OCI-LY1 (cell line): ENCODE measurements at regions not wholly inside any gene's neighbourhood (a gene's known extent, or its start where the extent isn't known, plus 50 kb on each side); places are given as distances from the start of the nearest gene placed in this dataset.
"Not testable (repeated sequence)": the region's sequence is repeated elsewhere in the genome, so short reads cannot be mapped to it uniquely, and the experiment has no call there.

Experiments used
- H2AFZ ChIP-seq: fragments of 200-600 bp; sonication (generic), shearing (Covaris generic); 2 replicates; pipeline ENCODE4 v1.6.0; 2014; ENCODE audit warnings: antibody characterized with exemption, mild to moderate bottlenecking, low read length
- H3F3A ChIP-seq: fragments of 200-600 bp; sonication (generic), shearing (Covaris generic); 2 replicates; pipeline ENCODE4 v1.6.0; 2014; ENCODE audit warnings: mild to moderate bottlenecking, antibody characterized with exemption, low read length, moderate library complexity; ENCODE audit not compliant: insufficient read depth
- H3K27ac ChIP-seq: fragments of 200-600 bp; sonication (generic); 2 replicates; pipeline ENCODE4 v1.5.1; 2014; ENCODE audit warnings: low read length, mixed run types, mild to moderate bottlenecking, low read depth; ENCODE audit not compliant: poor library complexity, severe bottlenecking
- H3K27me3 ChIP-seq: fragments of 200-600 bp; sonication (generic); 2 replicates; pipeline ENCODE4 v1.6.0; 2014; ENCODE audit warnings: antibody characterized with exemption, mild to moderate bottlenecking, low read length, moderate library complexity; ENCODE audit not compliant: insufficient read depth
- H3K36me3 ChIP-seq: fragments of 200-600 bp; sonication (generic); 2 replicates; pipeline ENCODE4 v1.6.1; 2014; ENCODE audit warnings: mild to moderate bottlenecking, antibody characterized with exemption, low read length, moderate library complexity, mixed read lengths; ENCODE audit not compliant: insufficient read depth
- H3K4me1 ChIP-seq: fragments of 200-600 bp; sonication (generic); 2 replicates; pipeline ENCODE4 v1.5.1; 2014; ENCODE audit warnings: mild to moderate bottlenecking, low read length, moderate library complexity; ENCODE audit not compliant: insufficient read depth, severe bottlenecking
- H3K4me2 ChIP-seq: fragments of 200-600 bp; sonication (generic), shearing (Covaris generic); 2 replicates; pipeline ENCODE4 v1.6.1; 2014; ENCODE audit warnings: low read length
- H3K4me3 ChIP-seq: fragments of 200-600 bp; sonication (generic); 2 replicates; pipeline ENCODE4 v1.5.1; 2014; ENCODE audit warnings: low read length, low read depth, mild to moderate bottlenecking, mixed read lengths; ENCODE audit not compliant: poor library complexity, severe bottlenecking
- H3K79me2 ChIP-seq: fragments of 200-600 bp; shearing (Covaris generic); 2 replicates; pipeline ENCODE4 v1.6.1; 2016; ENCODE audit warnings: mixed run types, low read length, mixed read lengths; ENCODE audit not compliant: insufficient read depth
- H3K9ac ChIP-seq: fragments of 200-600 bp; sonication (generic), shearing (Covaris generic); 2 replicates; pipeline ENCODE4 v1.6.1; 2014; ENCODE audit warnings: mild to moderate bottlenecking, low read length, mixed read lengths
- H3K9me2 ChIP-seq: fragments of 200-600 bp; sonication (generic), shearing (Covaris generic); 2 replicates; pipeline ENCODE4 v1.6.1; 2014; ENCODE audit warnings: low read depth, mild to moderate bottlenecking, low read length, mixed read lengths
- H3K9me3 ChIP-seq: fragments of 200-600 bp; shearing (Covaris generic); 2 replicates; pipeline ENCODE4 v1.6.1; 2014; ENCODE audit warnings: low read length, mixed read lengths
- H4K20me1 ChIP-seq: fragments of 200-600 bp; sonication (generic), shearing (Covaris generic); 2 replicates; pipeline ENCODE4 v1.6.0; 2016; ENCODE audit warnings: mild to moderate bottlenecking, low read length; ENCODE audit not compliant: insufficient read depth
- CTCF ChIP-seq: fragments of 200-600 bp; sonication (generic), shearing (Covaris generic); IDR thresholded peaks from 2 replicates; pipeline ENCODE4 v1.5.1; 2017; ENCODE audit warnings: mild to moderate bottlenecking, antibody characterized with exemption, low read length, moderate library complexity, mixed read lengths
- EZH2 ChIP-seq: fragments of 200-600 bp; sonication (generic), shearing (Covaris generic); IDR thresholded peaks from 2 replicates; pipeline ENCODE4 v1.8.0; 2017; ENCODE audit warnings: borderline replicate concordance, mixed run types, mild to moderate bottlenecking, antibody characterized with exemption, low read length, moderate library complexity, mixed read lengths

- Histone ChIP-seq H3K36me3 (no peaks in the 10 kb centered on the region), H3K4me3 (no peak overlapping the region), H3K4me1 (no peaks in the 10 kb centered on the region), H3K27ac (no peak overlapping the region), H3K9me2 (no peaks in the 10 kb centered on the region), H3K4me2 (no peak overlapping the region), H3F3A (no peaks in the 10 kb centered on the region), H3K27me3 (no peaks in the 10 kb centered on the region), H3K9me3 (no peaks in the 10 kb centered on the region), H2AFZ (no peak overlapping the region), H4K20me1 (no peaks in the 10 kb centered on the region), H3K9ac (no peak overlapping the region), H3K79me2 (no peaks in the 10 kb centered on the region)
- TF ChIP-seq EZH2 (no peak), CTCF (no peak)
These were observed 166.1 kb upstream of the API5 start for GRCh38 chr11:43145653-43146052.

- no peaks in the 10 kb centered on the region for H4K20me1 ChIP-seq
- H3F3A ChIP-seq, result no peaks in the 10 kb centered on the region
- H3K4me2 ChIP-seq, result no peak overlapping the region
- no peak for TF ChIP-seq EZH2
- H3K27ac ChIP-seq, result no peak overlapping the region
- H3K4me3 ChIP-seq, result no peak overlapping the region
- H3K79me2 ChIP-seq, result no peaks in the 10 kb centered on the region
- H3K4me1 ChIP-seq, result no peaks in the 10 kb centered on the region
- H3K9ac ChIP-seq, result no peak overlapping the region
- H3K9me2 ChIP-seq, result no peaks in the 10 kb centered on the region
- no peaks in the 10 kb centered on the region for H3K36me3 ChIP-seq
- H3K27me3 ChIP-seq, result no peaks in the 10 kb centered on the region
- no peak overlapping the region for H2AFZ ChIP-seq
- no peaks in the 10 kb centered on the region for H3K9me3 ChIP-seq
These were observed 161.1 kb upstream of the API5 start for GRCh38 chr11:43150697-43151096.

- H3F3A ChIP-seq, result no peaks in the 10 kb centered on the region
- H3K4me2 ChIP-seq, result no peak overlapping the region
- H4K20me1 ChIP-seq, result no peaks in the 10 kb centered on the region
- no peaks in the 10 kb centered on the region for H3K4me1 ChIP-seq
- H3K9ac ChIP-seq, result no peak overlapping the region
- no peaks in the 10 kb centered on the region for H3K9me2 ChIP-seq
- no peak for TF ChIP-seq EZH2
- TF ChIP-seq CTCF, result no peak
- H3K27me3 ChIP-seq, result no peaks in the 10 kb centered on the region
- H3K27ac ChIP-seq, result no peak overlapping the region
- no peak overlapping the region for H2AFZ ChIP-seq
- no peaks in the 10 kb centered on the region for H3K36me3 ChIP-seq
- no peak overlapping the region for H3K4me3 ChIP-seq
- no peaks in the 10 kb centered on the region for H3K9me3 ChIP-seq
- no peaks in the 10 kb centered on the region for H3K79me2 ChIP-seq
These were observed 147.0 kb upstream of the API5 start for GRCh38 chr11:43164831-43165230.

- H3K36me3 ChIP-seq, H3K9me3 ChIP-seq, H2AFZ ChIP-seq, H3K4me3 ChIP-seq, H3K9ac ChIP-seq, H3K4me2 ChIP-seq, H3K79me2 ChIP-seq, H4K20me1 ChIP-seq, H3K9me2 ChIP-seq, H3K4me1 ChIP-seq, H3F3A ChIP-seq, H3K27ac ChIP-seq, H3K27me3 ChIP-seq: not testable (repeated sequence)
- TF ChIP-seq CTCF, result peak; percentile 29
These were observed 146.4 kb upstream of the API5 start for GRCh38 chr11:43165393-43165792.

GRCh38 chr11:43168241-43168640, 143.6 kb upstream of the API5 start:
- not testable (repeated sequence) for H3K27me3 ChIP-seq, H3K9me3 ChIP-seq, H3K4me2 ChIP-seq, H3K9ac ChIP-seq, H3F3A ChIP-seq, H3K27ac ChIP-seq, H3K79me2 ChIP-seq, H3K4me3 ChIP-seq, H3K36me3 ChIP-seq, H3K9me2 ChIP-seq, H2AFZ ChIP-seq, H4K20me1 ChIP-seq, H3K4me1 ChIP-seq
